HEK293 (cell line): ENCODE measurements at regions not wholly inside any gene's neighbourhood (a gene's known extent, or its start where the extent isn't known, plus 50 kb on each side); places are given as distances from the start of the nearest gene placed in this dataset.

Experiments
- GLI4 ChIP-seq: fragments of 450-650 bp; formaldehyde crosslinking; IDR thresholded peaks from 2 replicates; pipeline ENCODE4 v1.5.1; 2016; ENCODE audit warnings: missing biosample characterization, missing genetic modification characterization
- KLF10 ChIP-seq: fragments of 450-650 bp; IDR thresholded peaks from 2 replicates; pipeline ENCODE4 v1.5.1; 2018; ENCODE audit warnings: missing biosample characterization, mild to moderate bottlenecking, missing genetic modification characterization
- ZBTB7A ChIP-seq: fragments of 450-650 bp; formaldehyde crosslinking; IDR thresholded peaks from 2 replicates; pipeline ENCODE4 v1.5.1; 2016; ENCODE audit warnings: low read depth, missing biosample characterization, missing genetic modification characterization
- ZNF10 ChIP-seq: fragments of 450-650 bp; formaldehyde crosslinking; IDR thresholded peaks from 2 replicates; pipeline ENCODE4 v1.5.1; 2017; ENCODE audit warnings: missing biosample characterization, missing genetic modification characterization
- ZNF114 ChIP-seq: fragments of 450-650 bp; formaldehyde crosslinking; IDR thresholded peaks from 2 replicates; pipeline ENCODE4 v1.5.0; 2017; ENCODE audit warnings: missing biosample characterization, missing genetic modification characterization
- ZNF311 ChIP-seq: fragments of 450-650 bp; formaldehyde crosslinking; IDR thresholded peaks from 2 replicates; pipeline ENCODE4 v1.5.1; 2017; ENCODE audit warnings: missing biosample characterization, missing genetic modification characterization, borderline replicate concordance
- ZNF416 ChIP-seq: fragments of 450-650 bp; formaldehyde crosslinking; IDR thresholded peaks from 2 replicates; pipeline ENCODE4 v1.5.1; 2016; ENCODE audit warnings: missing biosample characterization, missing genetic modification characterization
- TF ChIP-seq, protein P1 (sequence below): fragments of 450-650 bp; formaldehyde crosslinking; IDR thresholded peaks from 2 replicates; pipeline ENCODE4 v1.5.1; 2016; ENCODE audit warnings: missing biosample characterization, missing genetic modification characterization

DNA sequence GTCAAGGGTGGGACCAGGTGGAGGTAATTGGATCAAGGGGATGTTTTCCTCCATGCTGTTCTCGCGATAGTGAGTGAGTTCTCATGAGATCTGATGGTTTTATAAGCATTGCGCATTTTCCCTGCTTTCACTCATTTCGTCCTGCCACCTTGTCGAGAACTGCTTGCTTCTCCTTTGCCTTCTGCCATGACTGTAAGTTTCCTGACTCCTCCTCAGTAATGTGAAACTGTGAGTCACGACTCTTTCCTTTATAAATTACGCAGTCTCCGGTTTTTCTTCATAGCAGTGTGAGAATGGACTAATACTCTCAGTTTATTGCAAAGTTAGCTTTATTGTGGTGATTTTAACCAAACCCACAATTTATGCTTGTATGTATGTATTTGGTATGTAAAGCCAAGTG lies 878.5 kb upstream of the ANO3 start:
- TF ChIP-seq ZNF114 (tag by site-specific recombination) (no peak), ZNF416 (no peak), GLI4 (no peak), ZNF10 (tag by site-specific recombination) (no peak), ZBTB7A (tag by site-specific recombination) (no peak), KLF10 (tag by site-specific recombination) (no peak), ZNF311 (tag by site-specific recombination) (no peak)
- TF ChIP-seq, protein P1, sequence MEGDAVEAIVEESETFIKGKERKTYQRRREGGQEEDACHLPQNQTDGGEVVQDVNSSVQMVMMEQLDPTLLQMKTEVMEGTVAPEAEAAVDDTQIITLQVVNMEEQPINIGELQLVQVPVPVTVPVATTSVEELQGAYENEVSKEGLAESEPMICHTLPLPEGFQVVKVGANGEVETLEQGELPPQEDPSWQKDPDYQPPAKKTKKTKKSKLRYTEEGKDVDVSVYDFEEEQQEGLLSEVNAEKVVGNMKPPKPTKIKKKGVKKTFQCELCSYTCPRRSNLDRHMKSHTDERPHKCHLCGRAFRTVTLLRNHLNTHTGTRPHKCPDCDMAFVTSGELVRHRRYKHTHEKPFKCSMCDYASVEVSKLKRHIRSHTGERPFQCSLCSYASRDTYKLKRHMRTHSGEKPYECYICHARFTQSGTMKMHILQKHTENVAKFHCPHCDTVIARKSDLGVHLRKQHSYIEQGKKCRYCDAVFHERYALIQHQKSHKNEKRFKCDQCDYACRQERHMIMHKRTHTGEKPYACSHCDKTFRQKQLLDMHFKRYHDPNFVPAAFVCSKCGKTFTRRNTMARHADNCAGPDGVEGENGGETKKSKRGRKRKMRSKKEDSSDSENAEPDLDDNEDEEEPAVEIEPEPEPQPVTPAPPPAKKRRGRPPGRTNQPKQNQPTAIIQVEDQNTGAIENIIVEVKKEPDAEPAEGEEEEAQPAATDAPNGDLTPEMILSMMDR, result no peak
